Skeletal muscle satellite cell (primary cell): ENCODE measurements at regions not wholly inside any gene's neighbourhood (a gene's known extent, or its start where the extent isn't known, plus 50 kb on each side); places are given as distances from the start of the nearest gene placed in this dataset.
"Not testable (repeated sequence)": the region's sequence is repeated elsewhere in the genome, so short reads cannot be mapped to it uniquely, and the experiment has no call there.

ENCODE experiments used
- H3K27me3 ChIP-seq: 2 replicates; pipeline ENCODE4 v1.7.0; 2013; ENCODE audit warnings: low read length; ENCODE audit not compliant: control insufficient read depth, insufficient read depth
- H3K36me3 ChIP-seq: 2 replicates; pipeline ENCODE4 v1.7.0; 2013; ENCODE audit warnings: mild to moderate bottlenecking, control low read depth, low read length; ENCODE audit not compliant: insufficient read depth
- H3K4me1 ChIP-seq: 2 replicates; pipeline ENCODE4 v1.7.0; 2013; ENCODE audit warnings: low read length; ENCODE audit not compliant: control insufficient read depth, insufficient read depth
- H3K4me2 ChIP-seq: 2 replicates; pipeline ENCODE4 v1.7.0; 2013; ENCODE audit warnings: mild to moderate bottlenecking, low read length
- H3K4me3 ChIP-seq: 2 replicates; pipeline ENCODE4 v1.7.0; 2013; ENCODE audit warnings: low read length
- H3K9ac ChIP-seq: 2 replicates; pipeline ENCODE4 v1.7.0; 2013; ENCODE audit warnings: mild to moderate bottlenecking, low read depth, low read length, moderate library complexity
- H3K9me3 ChIP-seq: replicated peaks from 2 replicates; pipeline ENCODE4 v1.7.0; 2013; ENCODE audit warnings: mild to moderate bottlenecking, control low read depth, low read length

DNA sequence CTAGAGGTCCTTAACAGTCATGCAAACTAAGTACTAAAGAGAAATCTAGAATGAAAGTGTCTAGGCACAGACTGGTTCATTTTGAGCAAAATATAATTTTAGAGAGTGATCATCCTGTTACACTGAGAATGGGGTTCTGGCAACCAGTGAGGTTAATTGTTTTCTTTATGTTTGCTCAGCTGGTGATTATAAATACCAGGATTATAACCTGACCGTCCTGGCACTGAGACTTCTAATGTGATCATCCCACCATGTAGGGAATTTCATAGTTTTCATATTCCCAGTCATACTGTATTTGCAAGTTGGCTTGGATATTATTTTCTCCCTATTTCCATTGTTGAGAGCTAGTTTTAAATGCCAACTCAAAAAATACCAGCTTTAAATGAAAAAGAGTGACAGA is 852.5 kb upstream of the LRATD1 start:
- H3K27me3 ChIP-seq: no peaks in the 10 kb centered on the region
- no peak overlapping the region for H3K9ac ChIP-seq
- H3K9me3 ChIP-seq: no peaks in the 10 kb centered on the region
- no peaks in the 10 kb centered on the region for H3K36me3 ChIP-seq
- no peaks in the 10 kb centered on the region for H3K4me1 ChIP-seq
- H3K4me3 ChIP-seq: no peak overlapping the region
- H3K4me2 ChIP-seq: no peak overlapping the region

DNA sequence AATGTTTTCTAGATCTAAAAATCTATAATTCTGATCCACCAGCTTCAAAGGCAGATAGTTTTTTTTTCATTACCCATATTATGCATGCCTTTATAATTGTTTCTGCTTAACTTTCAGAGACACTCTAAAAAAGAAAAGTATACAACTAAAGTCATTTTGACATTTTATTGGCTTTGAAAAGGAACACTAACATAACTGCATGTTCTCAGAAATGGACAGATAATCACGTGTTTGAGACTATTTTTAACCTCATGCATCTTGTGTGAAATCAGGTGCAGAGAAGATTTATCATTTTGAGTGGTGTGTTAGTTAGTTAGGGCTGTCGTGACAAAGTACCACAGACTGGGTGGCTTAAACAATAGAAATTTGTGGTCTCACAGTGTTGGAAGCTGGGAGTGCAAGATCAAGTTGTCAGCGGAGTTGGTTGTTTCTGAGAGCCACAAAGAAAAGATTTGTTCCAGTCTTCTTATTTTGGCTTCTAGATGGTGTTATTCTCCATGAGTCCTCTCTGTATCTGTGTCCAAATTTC is 841.4 kb upstream of the LRATD1 start:
- H3K4me1 ChIP-seq: no peaks in the 10 kb centered on the region
- H3K4me3 ChIP-seq: no peak overlapping the region
- no peaks in the 10 kb centered on the region for H3K27me3 ChIP-seq
- no peaks in the 10 kb centered on the region for H3K36me3 ChIP-seq
- H3K9ac ChIP-seq: no peak overlapping the region
- H3K4me2 ChIP-seq: no peak overlapping the region
- no peaks in the 10 kb centered on the region for H3K9me3 ChIP-seq

DNA sequence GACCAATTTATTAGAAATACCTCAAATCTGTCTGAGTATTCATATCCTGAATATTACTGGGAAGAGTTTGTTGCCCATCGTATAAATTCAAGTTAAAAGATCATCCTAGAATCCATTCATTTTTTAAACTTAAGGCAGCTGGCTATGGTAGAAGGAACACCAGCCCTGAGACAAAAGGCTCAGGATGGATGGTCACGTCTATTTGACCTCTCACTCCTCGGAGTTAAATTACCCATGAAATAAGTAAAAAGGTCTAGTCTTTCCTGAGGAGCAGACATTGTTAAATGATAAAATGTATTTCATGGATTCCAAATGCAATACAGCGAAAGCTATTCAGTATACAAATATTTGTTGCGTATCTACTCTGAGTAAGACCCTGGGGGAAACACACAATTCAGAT is 826.0 kb upstream of the LRATD1 start:
- H3K27me3 ChIP-seq: no peaks in the 10 kb centered on the region
- no peaks in the 10 kb centered on the region for H3K36me3 ChIP-seq
- no peak overlapping the region for H3K9ac ChIP-seq
- no peaks in the 10 kb centered on the region for H3K4me1 ChIP-seq
- H3K4me2 ChIP-seq: no peak overlapping the region
- H3K9me3 ChIP-seq: no peaks in the 10 kb centered on the region
- no peak overlapping the region for H3K4me3 ChIP-seq

DNA sequence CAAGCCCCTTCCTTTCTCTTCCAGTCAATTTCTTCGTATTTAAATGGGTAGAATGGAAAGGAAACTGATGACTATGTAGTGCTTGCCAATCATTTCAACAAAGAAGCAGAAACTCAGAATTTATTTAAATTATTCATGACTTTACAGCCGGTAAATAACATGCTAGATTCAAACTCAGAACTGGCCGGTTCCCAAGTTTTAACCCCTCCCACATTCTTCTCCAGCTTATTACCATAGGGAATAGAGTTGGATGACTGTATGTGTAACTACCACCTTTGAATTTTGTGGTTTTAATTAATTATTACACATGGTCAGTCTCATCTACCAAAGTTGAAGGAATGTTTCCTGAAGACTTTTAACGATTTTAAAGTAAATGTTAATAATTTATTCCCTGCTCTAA is 819.3 kb upstream of the LRATD1 start:
- peaks cover 8% of the 10 kb centered on the region for H3K4me1 ChIP-seq
- no peak overlapping the region for H3K4me3 ChIP-seq

DNA sequence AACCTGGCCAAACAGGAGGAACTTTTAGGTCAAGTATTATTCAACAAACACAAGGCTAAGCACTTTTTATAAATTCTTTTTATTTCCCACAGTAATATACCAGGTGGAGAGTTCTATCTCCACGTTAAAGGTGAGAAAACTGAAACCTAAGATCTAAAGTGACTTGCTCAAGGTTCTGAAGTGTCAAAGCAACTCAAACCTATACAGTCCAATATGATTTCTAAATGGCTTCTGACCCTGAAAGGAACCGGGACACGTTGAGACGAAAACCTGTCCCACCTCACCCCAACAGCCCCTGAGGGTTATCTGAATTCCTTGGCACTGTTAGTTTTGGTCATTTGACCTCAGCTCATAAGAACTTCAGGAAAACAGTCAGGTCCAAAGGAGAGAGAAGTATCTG is 814.5 kb upstream of the LRATD1 start:
- Histone ChIP-seq H3K9me3 (no peaks in the 10 kb centered on the region), H3K27me3 (no peaks in the 10 kb centered on the region), H3K9ac (no peak overlapping the region), H3K4me1 (peaks cover 18% of the 10 kb centered on the region), H3K4me2 (no peak overlapping the region), H3K36me3 (no peaks in the 10 kb centered on the region), H3K4me3 (no peak overlapping the region)

More for the DNA sequence above, 819.3 kb upstream of the LRATD1 start:
- Histone ChIP-seq H3K9ac (no peak overlapping the region), H3K36me3 (no peaks in the 10 kb centered on the region), H3K9me3 (no peaks in the 10 kb centered on the region), H3K4me2 (no peak overlapping the region), H3K27me3 (no peaks in the 10 kb centered on the region)

DNA sequence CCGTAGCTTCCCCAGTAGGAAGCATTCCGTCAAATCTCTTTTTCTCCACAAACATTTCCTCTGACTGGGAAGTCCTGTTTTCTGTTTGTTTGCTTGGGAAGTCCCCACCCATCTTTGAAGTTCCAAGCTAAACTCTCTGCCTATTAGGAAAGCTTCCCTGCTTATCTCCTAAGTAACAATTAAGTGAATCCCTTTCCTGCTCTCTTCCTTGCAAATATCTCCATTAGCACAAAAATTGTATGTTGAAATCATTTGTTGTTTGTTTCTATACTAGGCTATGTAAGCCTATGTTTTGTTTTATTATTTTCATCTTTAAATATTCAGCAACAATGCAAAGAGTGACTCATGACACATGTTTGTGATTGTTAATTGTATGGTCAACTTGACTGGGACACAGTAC is 812.6 kb upstream of the LRATD1 start:
- H3K9ac ChIP-seq: no peak overlapping the region
- H3K9me3 ChIP-seq: no peaks in the 10 kb centered on the region
- H3K4me3 ChIP-seq: no peak overlapping the region
- no peaks in the 10 kb centered on the region for H3K27me3 ChIP-seq
- peaks cover 18% of the 10 kb centered on the region for H3K4me1 ChIP-seq
- H3K36me3 ChIP-seq: no peaks in the 10 kb centered on the region
- no peak overlapping the region for H3K4me2 ChIP-seq

DNA sequence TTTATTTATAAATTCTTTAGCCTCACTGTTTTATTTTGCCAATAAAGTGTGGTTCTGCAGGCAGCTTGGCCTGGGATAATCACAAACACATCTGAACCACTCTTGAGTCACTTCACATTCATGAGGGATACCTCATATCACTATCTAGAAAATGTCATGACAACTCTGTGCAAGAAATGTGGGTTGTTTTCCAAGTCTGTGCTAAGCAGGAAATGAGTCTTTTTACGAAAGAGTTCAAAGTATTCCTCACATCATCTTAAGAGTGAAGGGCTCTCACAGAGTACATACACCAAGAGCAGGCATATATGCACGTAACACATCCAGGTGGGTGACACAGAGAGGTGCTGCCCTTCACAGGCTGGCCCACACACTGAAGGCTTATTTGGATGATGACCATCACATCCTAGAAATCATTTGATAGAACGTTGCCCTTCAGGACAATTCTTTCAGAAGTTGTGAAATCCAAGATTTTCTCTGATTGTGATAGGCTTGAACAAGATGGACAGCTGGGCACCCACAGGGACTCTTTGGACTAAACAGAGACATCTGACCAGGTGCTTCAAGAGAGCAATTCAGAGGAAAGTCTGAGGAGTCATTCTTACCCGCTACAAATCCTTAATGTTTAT is 811.1 kb upstream of the LRATD1 start:
- H3K4me1 ChIP-seq: peaks cover 18% of the 10 kb centered on the region
- H3K4me2 ChIP-seq: peak overlapping the region; percentile 26
- H3K4me3 ChIP-seq: no peak overlapping the region
- H3K36me3 ChIP-seq: no peaks in the 10 kb centered on the region
- no peaks in the 10 kb centered on the region for H3K9me3 ChIP-seq
- H3K27me3 ChIP-seq: no peaks in the 10 kb centered on the region
- no peak overlapping the region for H3K9ac ChIP-seq

DNA sequence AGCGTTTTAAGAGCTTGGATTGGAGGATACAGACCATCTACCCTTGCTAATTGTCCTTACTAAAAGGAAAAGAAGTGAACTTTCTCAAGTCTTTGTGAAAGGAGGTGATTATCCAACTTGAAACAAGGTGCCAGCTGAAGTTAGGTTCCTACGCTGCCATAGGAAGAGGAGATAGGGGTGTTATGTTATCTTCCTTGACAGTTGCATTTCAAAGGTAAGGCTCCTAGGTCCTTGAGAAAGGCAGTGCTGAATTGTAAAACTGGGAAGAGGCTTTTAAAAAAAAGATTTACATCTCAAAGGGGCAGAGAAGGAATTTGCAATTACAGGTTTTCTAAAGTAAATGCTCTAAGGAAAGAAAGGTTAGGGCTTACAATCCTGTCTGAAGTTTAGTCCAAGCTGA is 810.2 kb upstream of the LRATD1 start:
- Histone ChIP-seq H3K36me3 (no peaks in the 10 kb centered on the region), H3K9ac (no peak overlapping the region), H3K27me3 (no peaks in the 10 kb centered on the region), H3K4me3 (no peak overlapping the region), H3K4me2 (no peak overlapping the region), H3K9me3 (no peaks in the 10 kb centered on the region), H3K4me1 (peaks cover 11% of the 10 kb centered on the region)

DNA sequence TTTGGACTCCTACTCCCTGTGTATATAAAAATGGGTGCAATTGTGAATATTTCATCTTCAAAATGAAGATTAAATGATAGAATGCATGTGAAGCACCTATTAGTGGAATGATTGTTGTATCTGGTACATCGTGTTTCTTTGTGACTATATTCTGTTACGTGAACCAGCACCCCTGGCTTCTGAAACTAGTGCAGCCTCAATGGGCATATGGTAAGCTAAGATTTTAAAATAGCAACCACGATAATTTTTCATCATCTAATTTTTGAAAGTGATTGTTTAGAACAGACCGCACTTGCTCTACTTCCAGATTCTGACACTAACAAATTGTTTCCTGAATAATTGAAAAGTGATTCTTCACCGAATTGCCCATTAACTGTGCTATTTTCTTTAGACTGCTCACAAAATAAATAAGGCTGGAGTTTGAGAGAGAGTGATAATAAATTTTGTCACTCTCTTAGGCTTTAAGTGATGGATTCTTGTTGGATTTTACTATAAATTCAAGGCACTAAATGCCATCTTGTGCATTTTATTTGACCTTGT is 806.1 kb upstream of the LRATD1 start:
- H3K9ac ChIP-seq: no peak overlapping the region
- H3K36me3 ChIP-seq: no peaks in the 10 kb centered on the region
- no peaks in the 10 kb centered on the region for H3K9me3 ChIP-seq
- H3K4me3 ChIP-seq: no peak overlapping the region
- H3K4me2 ChIP-seq: no peak overlapping the region
- peaks cover 3% of the 10 kb centered on the region for H3K4me1 ChIP-seq
- H3K27me3 ChIP-seq: no peaks in the 10 kb centered on the region

DNA sequence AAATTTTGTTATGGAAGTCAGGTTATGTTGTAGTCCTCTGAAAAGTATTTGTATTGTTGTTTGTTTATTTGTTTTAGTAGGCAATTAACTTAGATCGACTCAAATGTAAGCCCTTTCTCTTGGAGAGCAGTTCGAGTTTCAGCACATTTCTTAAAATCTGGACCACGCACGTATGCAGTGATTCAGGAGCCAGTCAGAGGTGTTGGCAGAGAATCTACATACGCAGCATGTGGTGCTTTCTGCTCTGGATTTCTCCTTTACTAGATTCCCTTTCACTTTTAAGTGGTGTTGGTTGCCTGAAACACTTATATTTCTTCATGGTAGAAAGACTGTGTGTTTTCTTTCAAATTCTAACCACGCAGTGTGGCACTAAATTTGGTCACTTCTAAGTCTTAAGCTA is 773.9 kb upstream of the LRATD1 start:
- H3K9ac ChIP-seq: peak overlapping the region; percentile 25
- peaks cover 6% of the 10 kb centered on the region for H3K4me1 ChIP-seq
- no peaks in the 10 kb centered on the region for H3K36me3 ChIP-seq
- no peaks in the 10 kb centered on the region for H3K27me3 ChIP-seq
- no peak overlapping the region for H3K4me3 ChIP-seq
- H3K4me2 ChIP-seq: peak overlapping the region; percentile 25
- H3K9me3 ChIP-seq: no peaks in the 10 kb centered on the region

DNA sequence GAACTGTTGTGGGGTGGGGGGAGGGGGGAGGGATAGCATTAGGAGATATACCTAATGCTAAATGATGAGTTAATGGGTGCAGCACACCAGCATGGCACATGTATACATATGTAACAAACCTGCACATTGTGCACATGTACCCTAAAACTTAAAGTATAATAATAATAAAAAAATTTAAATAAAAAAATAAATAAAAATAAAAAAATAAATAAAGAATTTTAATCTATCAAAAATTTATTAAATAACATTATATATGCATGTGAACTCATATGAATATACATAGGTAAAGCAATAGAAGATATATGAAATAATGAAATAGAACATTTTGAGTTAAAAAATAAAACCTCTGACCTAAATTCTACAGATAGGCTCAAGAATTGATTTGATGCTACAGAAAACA is 764.2 kb upstream of the LRATD1 start:
- H3K27me3 ChIP-seq, H3K9ac ChIP-seq, H3K36me3 ChIP-seq, H3K4me1 ChIP-seq, H3K4me2 ChIP-seq, H3K4me3 ChIP-seq, H3K9me3 ChIP-seq: not testable (repeated sequence)

DNA sequence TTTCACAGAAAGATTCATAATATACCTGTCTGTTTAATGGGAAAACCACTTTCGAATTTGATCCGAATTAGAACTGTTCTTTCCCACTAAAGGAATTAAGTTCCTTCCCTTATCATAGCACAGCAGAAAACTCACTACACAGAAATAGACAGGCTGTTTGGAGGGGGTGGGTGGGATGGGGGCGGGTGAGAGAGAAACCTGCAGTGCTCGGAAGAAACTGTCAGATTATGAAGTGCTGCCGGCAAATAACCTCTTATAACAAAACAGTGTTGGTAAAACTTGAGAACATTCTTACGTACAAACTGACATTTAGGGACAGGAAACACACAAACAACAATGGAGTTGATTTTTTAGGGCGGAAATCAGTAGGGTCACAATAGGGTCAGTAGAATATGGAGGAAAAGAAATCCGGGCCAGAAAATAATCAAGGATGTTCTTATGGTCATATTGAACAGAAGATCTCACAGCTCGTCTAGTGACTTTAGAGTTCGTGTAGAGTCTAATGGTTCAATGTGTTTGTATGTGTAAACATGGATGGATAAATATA is 756.0 kb upstream of the LRATD1 start:
- H3K4me1 ChIP-seq: no peaks in the 10 kb centered on the region
- H3K4me2 ChIP-seq: no peak overlapping the region
- no peak overlapping the region for H3K4me3 ChIP-seq
- H3K9ac ChIP-seq: no peak overlapping the region
- H3K27me3 ChIP-seq: no peaks in the 10 kb centered on the region
- H3K9me3 ChIP-seq: no peaks in the 10 kb centered on the region
- no peaks in the 10 kb centered on the region for H3K36me3 ChIP-seq
